Stimulated activated CD4-positive, alpha-beta T cell treated with anti-CD3 and anti-CD28 coated beads, Interleukin-1b, Interleukin-23, amount 100 ng/mL, for 4 hours (primary cell): ENCODE measurements at regions not wholly inside any gene's neighbourhood (a gene's known extent, or its start where the extent isn't known, plus 50 kb on each side); places are given as distances from the start of the nearest gene placed in this dataset.
"Not testable (repeated sequence)": the region's sequence is repeated elsewhere in the genome, so short reads cannot be mapped to it uniquely, and the experiment has no call there.

Experiments
- DNase-seq, 2 donors: peaks; one replicate each; pipeline ENCODE4 v3.0.0-alpha.2; 2020; ENCODE audit warnings: low read depth in 2 of 2

DNA sequence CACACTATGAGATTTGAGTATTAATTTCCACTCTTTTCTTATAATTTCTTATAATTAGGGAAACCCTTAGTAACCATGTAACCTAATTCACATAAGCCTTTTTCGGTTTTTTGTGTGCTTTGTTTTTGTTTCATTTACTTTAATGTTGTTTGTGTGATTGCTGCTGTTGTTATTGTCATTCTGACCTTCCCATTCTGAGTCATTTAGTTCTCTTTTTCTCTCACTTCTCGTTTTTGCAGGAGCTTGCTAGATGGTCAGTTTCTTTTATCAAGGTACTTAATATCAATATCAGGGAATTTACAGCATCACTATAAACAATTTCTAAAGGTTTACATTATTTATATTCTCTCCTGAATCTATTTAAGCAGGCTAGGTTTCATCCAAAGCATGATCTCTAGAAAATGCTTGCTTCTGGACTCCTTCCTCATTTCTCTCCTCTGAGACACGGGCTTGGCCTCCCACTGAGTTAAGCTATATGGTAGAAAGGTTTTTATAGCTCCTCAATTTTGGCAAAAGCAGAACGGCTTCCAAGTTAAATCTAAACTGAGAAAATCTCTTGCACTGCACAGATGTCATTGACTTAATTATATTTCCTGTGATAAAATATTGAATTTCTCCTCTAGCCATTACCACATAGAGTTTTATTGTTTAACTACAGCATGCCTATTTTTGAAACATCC is 534.2 kb downstream of the NSUN3 start:
- no peak for DNase-seq

- no peak for DNase-seq
Observed at GRCh38 chr3:94607778-94608177, 544.9 kb downstream of the NSUN3 start.

DNA sequence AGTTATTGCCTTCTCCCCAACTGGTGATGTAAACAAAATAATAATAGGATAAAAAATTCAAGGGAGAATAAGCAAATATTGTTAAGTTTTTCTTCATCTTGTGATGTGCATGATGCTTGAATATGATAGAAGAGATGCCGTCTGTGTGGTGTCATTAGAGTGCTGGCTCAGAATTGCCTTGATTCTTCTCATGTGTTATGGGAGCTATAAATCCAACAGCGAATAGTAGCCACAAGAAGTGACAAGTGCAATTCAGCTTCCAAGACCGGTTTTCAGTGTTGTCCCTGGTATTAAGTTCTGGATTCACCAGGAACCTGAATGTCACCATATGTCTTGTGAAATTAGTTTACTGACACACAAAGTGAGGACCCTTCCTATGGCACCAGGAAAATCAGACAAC is 547.0 kb downstream of the NSUN3 start:
- no peak for DNase-seq

GRCh38 chr3:94611596-94611995 is 548.7 kb downstream of the NSUN3 start:
- DNase-seq: no peak

DNA sequence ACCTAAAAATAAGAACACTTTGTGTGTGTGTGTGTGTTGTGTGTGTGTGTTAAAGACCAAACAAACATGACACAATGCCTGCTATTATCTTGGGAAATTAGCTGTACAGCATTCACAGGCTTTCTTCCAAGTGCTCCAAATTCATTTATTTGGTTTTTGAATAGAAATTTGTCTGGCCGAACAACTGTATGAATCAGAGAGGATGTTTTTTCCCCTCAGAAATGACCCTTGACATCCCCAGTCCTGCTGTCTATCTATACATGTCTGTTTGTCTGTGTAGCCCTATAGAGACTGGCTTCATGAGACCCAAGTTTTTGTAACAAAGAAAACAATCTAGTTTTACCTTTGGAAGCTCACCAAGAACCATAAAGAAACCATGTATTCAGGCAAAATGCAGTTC is 549.8 kb downstream of the NSUN3 start:
- DNase-seq: no peak

GRCh38 chr3:94614192-94614591 is 551.3 kb downstream of the NSUN3 start:
- DNase-seq: no peak

DNA sequence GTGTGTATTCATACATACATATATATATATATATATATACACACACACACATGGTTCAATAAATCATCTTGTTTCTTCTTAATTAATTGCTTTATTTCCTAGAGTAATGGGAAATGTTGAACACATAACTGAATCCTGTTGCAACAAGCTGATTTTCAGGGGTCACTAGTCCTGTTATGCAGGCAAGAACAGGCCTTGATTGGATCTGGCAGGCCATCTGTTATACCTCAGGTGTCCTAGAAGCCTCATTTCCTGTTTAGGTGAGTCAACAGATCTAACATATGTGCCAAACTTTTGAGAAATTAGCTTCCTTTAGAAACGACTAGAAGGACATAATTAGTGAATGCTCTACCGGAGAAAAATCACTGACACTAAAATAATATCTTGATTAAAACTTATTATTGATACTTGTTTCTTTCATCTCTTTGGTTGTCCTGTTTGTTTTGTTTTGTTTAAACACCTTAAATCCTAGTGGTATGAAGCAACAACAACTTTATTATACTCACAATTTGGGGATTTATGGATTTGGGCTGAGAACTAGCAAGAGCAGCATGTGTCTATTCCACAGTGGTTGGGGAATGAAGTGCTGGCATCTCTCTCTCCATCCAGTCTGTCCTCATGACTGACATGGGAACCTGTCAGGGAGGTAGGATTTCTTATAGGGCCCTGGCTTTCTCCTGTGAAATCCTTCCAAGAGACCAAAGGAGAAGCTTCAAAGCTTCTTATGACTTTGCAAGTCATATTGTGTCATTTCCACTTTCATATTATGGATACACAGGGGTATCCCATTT is 552.6 kb downstream of the NSUN3 start:
- DNase-seq: no peak

DNA sequence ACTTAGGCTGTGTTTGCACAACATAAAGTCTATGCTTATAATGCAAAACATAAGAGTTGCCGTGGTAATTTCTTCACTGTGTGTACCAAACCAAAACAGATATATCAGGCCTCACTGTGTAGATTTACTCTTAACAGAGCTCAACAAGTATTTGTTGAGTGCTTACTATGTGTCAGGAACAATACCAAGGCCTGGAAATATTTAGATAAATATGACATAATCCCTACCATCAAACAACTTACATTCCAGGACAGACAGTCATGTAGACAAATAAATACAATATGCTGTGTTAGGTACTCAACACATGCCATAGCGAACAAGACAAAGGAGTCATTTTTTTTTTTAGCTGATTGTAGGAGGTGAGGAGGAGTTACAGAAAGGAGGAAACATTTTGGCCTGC is 554.0 kb downstream of the NSUN3 start:
- DNase-seq: no peak

DNA sequence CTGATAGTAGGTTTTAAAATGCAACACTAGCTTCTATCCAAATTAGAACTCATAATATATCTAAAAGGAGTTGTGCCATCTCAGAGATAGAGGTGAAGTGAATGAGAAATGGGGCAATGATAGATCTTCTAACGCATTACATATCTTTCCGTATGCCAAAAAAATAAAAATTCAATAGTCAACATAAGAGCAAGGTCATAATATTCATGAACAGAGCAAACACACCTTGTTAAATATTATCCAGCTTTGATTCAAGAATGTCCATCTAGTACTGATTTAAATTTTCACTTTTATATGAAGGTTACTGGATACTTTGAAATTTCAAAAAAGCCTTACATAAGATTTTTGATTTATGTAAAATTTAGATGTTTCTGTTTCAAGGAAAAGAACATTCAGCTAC is 554.5 kb downstream of the NSUN3 start:
- no peak for DNase-seq

DNA sequence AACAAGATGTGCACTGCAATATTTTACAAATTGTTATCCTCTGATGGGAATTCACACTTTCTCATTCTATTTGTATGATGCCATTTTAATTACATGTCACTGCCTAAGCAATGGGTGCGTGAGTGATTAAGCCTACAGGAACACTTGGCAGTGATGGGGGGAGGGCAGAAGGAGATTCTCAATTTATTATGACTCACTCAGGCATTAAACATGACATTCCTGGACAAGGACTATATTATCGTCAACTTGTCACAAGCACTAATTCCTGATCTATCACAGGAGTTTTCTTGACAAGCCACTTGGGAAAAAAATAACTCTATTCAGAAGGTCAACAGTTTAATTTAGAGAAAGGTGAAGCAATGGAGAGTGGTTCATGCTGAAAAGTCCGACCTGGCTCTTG is 556.8 kb downstream of the NSUN3 start:
- DNase-seq: no peak

GRCh38 chr3:94626573-94626972 is 563.7 kb downstream of the NSUN3 start:
- no peak for DNase-seq

- no peak for DNase-seq
Observed at GRCh38 chr3:94627689-94628088, 564.8 kb downstream of the NSUN3 start.

DNA sequence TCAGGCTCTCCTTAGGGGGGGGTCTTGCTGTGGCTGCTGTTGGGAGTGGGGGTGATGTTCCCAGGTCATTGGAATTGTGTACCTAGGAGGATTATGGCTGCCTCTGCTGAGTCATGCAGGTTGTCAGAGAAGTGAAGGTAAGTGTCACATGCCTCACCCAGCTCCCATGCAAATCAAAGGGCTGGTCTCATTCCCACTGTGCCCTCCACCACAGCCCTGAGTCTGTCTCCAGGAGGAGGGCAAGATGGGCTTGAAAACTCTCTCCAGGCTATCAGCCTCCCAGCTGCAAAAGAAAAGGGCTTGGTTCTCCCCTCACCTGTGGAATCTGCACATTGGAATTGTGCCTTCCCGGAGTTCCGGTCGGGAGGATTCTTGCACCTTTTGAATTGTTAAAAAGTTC is 580.5 kb downstream of the NSUN3 start:
- no peak for DNase-seq

DNA sequence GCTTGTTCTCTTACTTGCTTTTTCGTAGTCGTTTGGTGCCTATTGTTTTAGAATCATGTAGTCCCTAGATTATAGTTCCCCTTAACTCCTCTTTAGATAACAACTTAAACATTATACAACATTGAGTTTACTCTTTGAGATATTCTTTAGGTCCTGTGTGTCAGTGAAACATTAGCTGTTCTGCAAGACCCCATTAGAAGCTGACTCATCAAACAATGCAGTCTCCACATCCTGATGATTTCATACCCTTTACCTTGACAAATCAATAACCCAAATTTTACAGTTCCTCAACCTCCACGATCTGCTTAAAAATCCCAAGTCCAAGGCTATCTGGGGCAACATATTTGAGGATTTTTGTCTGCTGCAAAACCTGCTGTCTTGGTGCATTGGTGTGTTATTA is 582.9 kb downstream of the NSUN3 start:
- DNase-seq: no peak

- DNase-seq: no peak
Observed at GRCh38 chr3:94647131-94647530, 584.3 kb downstream of the NSUN3 start.

DNA sequence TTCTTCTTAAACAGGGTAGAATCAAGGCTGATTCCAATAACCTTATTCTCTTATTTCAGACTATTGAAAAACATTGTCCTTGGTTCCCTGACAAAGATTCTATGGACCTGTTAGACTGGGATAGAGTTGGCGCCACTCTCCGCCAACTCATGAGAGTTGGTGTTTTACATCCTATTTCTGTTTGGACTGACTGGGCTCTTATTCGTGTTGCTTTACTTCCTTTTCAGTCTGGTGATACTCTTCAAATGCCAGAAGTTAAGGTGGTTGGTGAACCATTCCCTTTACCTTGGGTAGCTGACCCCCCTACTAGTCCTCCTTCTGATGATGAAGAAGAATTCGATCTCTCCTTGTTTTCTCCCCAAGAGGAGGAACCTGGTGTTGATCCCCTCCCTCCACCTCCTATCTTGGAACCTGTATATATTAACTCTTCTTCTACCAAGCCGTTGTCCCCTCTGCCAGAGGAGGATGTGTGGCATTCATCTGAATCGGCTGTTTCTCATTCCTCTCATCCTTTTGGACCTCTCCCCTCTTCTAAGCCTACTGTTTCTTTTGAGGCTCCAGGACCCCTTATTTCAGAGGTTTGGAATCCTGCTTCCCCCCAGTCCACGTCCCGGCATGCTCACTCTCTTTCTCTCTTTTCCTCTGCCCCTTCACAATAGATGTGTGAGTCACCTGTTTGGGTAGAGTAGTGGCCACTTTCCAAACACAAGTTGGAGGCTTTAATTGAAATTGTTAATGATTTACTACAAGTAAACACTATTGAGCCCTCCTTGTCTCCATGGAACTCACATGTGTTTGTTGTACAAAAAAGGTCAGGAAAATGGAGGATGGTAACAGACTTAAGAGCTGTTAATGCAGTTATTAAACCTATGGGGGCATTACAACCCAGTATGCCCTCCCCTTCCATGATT is 585.7 kb downstream of the NSUN3 start:
- not testable (repeated sequence) for DNase-seq

GRCh38 chr3:94654096-94654495 is 591.2 kb downstream of the NSUN3 start:
- DNase-seq: no peak

DNA sequence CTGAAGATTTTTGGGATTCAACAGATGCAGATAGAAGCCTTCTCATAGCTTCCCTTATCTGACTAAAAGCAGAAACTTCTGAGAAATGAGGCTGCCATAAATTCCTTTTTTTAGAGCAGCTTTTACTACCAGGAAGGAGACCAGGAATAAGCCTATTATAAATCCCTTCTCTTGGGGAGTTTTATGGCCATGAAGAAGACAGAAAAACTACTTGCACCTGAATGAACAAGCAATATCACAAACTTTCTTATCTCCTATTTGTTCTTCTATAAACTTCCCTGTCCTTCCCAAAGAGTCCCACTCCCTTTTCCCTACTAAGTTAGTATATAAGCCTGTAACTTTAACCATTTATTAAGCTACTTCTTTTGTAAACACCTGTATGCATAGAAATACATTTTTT is 603.1 kb downstream of the NSUN3 start:
- DNase-seq: no peak

DNA sequence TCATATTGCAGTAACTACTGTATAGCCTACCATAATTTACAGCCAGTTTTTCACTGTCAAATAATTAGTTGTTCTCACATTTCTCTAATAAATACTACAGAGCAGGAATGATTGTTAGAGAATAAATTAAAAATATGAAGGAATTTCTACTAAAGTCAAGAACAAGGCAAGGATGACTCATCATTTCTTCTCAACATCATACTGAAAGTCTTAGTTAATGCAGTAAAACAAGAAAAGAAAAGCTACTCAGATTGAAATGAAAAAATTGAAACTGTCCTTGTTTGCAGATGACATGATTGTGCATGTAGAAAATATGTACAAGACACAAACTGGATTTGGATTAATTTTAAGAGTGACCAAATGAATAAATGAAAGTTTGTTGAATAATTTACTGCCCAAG is 608.2 kb downstream of the NSUN3 start:
- no peak for DNase-seq

DNA sequence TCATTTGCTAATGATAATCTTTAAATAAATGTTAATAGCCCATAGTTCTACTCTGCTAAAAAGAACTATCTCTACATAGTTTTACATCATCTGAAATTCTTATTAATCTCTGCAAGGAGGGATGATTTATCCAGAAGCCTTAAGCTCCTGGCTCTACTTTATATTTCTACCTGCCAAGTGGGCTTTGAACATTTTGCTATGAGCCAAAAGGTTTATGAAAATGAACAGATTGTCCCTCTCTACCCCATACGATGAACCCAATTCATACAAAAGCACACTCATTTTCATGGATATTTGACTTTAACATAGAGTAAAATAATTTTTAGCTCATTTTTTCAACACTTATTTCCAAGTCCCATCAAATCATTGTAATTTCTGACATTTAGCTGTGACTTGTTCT is 611.0 kb downstream of the NSUN3 start:
- DNase-seq: no peak

- no peak for DNase-seq
Observed at GRCh38 chr3:94686208-94686607, 623.3 kb downstream of the NSUN3 start.

- DNase-seq: no peak
Observed at GRCh38 chr3:94693997-94694640, 631.3 kb downstream of the NSUN3 start.
